Transverse colon (tissue), 4 donors: ENCODE measurements at regions not wholly inside any gene's neighbourhood (a gene's known extent, or its start where the extent isn't known, plus 50 kb on each side); places are given as distances from the start of the nearest gene placed in this dataset.

Experiments used
- DNase-seq: peaks from one replicate; pipeline ENCODE4 v3.0.0-alpha.2; 2019
- H3K27ac ChIP-seq, 4 donors: fragments of 200-600 bp; sonication (generic); 2 replicates each; pipeline ENCODE4 v1.5.1; 2016 to 2018; ENCODE audit warnings: inconsistent platforms in 4 of 4
- H3K27me3 ChIP-seq: fragments of 200-600 bp; sonication (generic); 2 replicates; pipeline ENCODE4 v1.5.1; 2017; ENCODE audit warnings: inconsistent platforms
- H3K36me3 ChIP-seq, 4 donors: fragments of 200-600 bp; sonication (generic); 2 replicates each; pipeline ENCODE4 v1.5.1; 2017 to 2019; ENCODE audit warnings: inconsistent platforms in 4 of 4
- H3K4me1 ChIP-seq, 4 donors: fragments of 200-600 bp; sonication (generic); 2 replicates each; pipeline ENCODE4 v1.5.1; 2017 to 2020; ENCODE audit warnings: inconsistent platforms in 4 of 4
- H3K4me3 ChIP-seq, 4 donors: fragments of 200-600 bp; sonication (generic); 1 replicate in 1 of 4; 2 replicates in 3 of 4; pipeline versions ENCODE4 v1.5.1 to v1.6.1; 2017 to 2019; ENCODE audit warnings: inconsistent platforms in 4 of 4
- H3K9me3 ChIP-seq, 2 donors: fragments of 200-600 bp; sonication (generic); 2 replicates each; pipeline ENCODE4 v1.5.1; 2017 to 2019; ENCODE audit warnings: inconsistent platforms in 2 of 2
- CTCF ChIP-seq, 5 experiments: fragments of 200-600 bp in 3 of 5; fragments of 450-650 bp in 2 of 5; sonication (generic) in 3 of 5; IDR thresholded peaks; 1 replicate in 2 of 5; 2 replicates in 3 of 5; pipeline ENCODE4 v1.5.1; 2016 to 2017; ENCODE audit warnings: antibody characterized with exemption in 5 of 5, inconsistent platforms in 3 of 5, mild to moderate bottlenecking in 2 of 5, moderate library complexity in 1 of 5
- EP300 ChIP-seq: sonication (generic); formaldehyde crosslinking; IDR thresholded peaks from one replicate; pipeline ENCODE4 v1.6.1; 2017; ENCODE audit warnings: antibody characterized with exemption, low read depth
- POLR2A ChIP-seq: fragments of 450-650 bp; IDR thresholded peaks from one replicate; pipeline ENCODE4 v1.6.1; 2016; ENCODE audit warnings: antibody characterized with exemption, mild to moderate bottlenecking, moderate library complexity
- POLR2AphosphoS5 ChIP-seq, 3 donors: sonication (generic); formaldehyde crosslinking; IDR thresholded peaks; one replicate each; pipeline ENCODE4 v1.6.1; 2016; ENCODE audit warnings: antibody characterized with exemption in 3 of 3
- WGBS, 2 donors: methylation state at CpG; one replicate each; pipeline ENCODE4 v1.1.5; 2018; ENCODE audit warnings: low coverage in 1 of 2; 5-methylcytosine and 5-hydroxymethylcytosine counted together
- in situ Hi-C, 4 donors: fragments of 200-750 bp; cut with MboI; loops; one replicate each; pipeline versions ENCODE4 v1.15.0 to v1.15.1; 2017; ENCODE audit warnings: low sequenced_read_pairs in 3 of 4, low pct_ligation_motif_present in 1 of 4, low pct_unique_long_range_greater_than_20kb in 1 of 4
- intact Hi-C: fragments of 100-400 bp; cut with DNase I; formaldehyde crosslinking; loops from one replicate; pipeline ENCODE4 v1.15.1; 2023; ENCODE audit warnings: low total_unique reads

GRCh38 chr6:11282875-11283274 is 50.4 kb upstream of the NEDD9 start:
- no peaks in the 10 kb centered on the region for H3K36me3 ChIP-seq
- H3K27ac ChIP-seq: peak overlapping the region; percentile 42 to 78 (median 70)
- H3K4me3 ChIP-seq: no peak overlapping the region
- intact Hi-C loops: no loop called here
- no peaks in the 10 kb centered on the region for H3K27me3 ChIP-seq
- in situ Hi-C loops: no loop called here
- 43 to 60% methylated on average over 5 of the region's 5 CpGs for WGBS, 2 donors
- DNase-seq: no peak
- peaks cover 0 to 5% of the 10 kb centered on the region in 2 donors for H3K9me3 ChIP-seq
- peaks cover 4 to 51% (median 25%) of the 10 kb centered on the region in 4 donors for H3K4me1 ChIP-seq
- TF ChIP-seq EP300: no peak
- no peak for TF ChIP-seq POLR2A
- TF ChIP-seq POLR2AphosphoS5 (IDR thresholded peaks at IDR 0.05): no peak
- no peak for TF ChIP-seq CTCF (IDR thresholded peaks at IDR 0.05)
